ENCODE measurements at regions not wholly inside any gene's neighbourhood (a gene's known extent, or its start where the extent isn't known, plus 50 kb on each side); places are given as distances from the start of the nearest gene placed in this dataset.
A peak's percentile ranks its signal among the peaks of the same experiment; 100 is the strongest.

- no peak for TF ChIP-seq CTCF (conservative IDR thresholded peaks at IDR 0.05)
- H3K27ac ChIP-seq = peak overlapping the region; percentile 31
Observed at GRCh38 chr12:24054416-24054815, 104.9 kb upstream of the SOX5 start.

- H3K27ac ChIP-seq = no peak overlapping the region
- no peak for TF ChIP-seq CTCF (conservative IDR thresholded peaks at IDR 0.05)
Observed at GRCh38 chr12:24049728-24050127, 100.3 kb upstream of the SOX5 start.

GRCh38 chr12:24049101-24049500 lies 99.6 kb upstream of the SOX5 start:
- H3K27ac ChIP-seq = no peak overlapping the region
- no peak for TF ChIP-seq CTCF (conservative IDR thresholded peaks at IDR 0.05)

- no peak for TF ChIP-seq CTCF (conservative IDR thresholded peaks at IDR 0.05)
- no peak overlapping the region for H3K27ac ChIP-seq
Observed at GRCh38 chr12:24048446-24048845, 99.0 kb upstream of the SOX5 start.

- H3K27ac ChIP-seq = no peak overlapping the region
- no peak for TF ChIP-seq CTCF (conservative IDR thresholded peaks at IDR 0.05)
Observed at GRCh38 chr12:24047326-24047725, 97.9 kb upstream of the SOX5 start.

- TF ChIP-seq CTCF (conservative IDR thresholded peaks at IDR 0.05) = no peak
- no peak overlapping the region for H3K27ac ChIP-seq
Observed at GRCh38 chr12:24045816-24046257, 96.4 kb upstream of the SOX5 start.

GRCh38 chr12:24044941-24045703 lies 95.7 kb upstream of the SOX5 start:
- H3K27ac ChIP-seq = no peak overlapping the region
- TF ChIP-seq CTCF (conservative IDR thresholded peaks at IDR 0.05) = no peak

Data from VCaP (cell line).